GM19099 (cell line): ENCODE measurements at regions not wholly inside any gene's neighbourhood (a gene's known extent, or its start where the extent isn't known, plus 50 kb on each side); places are given as distances from the start of the nearest gene placed in this dataset.

Experiments used
- POLR2A ChIP-seq: IDR thresholded peaks from 3 replicates; pipeline ENCODE4 v1.6.1; 2011; ENCODE audit warnings: low read depth; ENCODE audit not compliant: insufficient read length; ENCODE audit errors: extremely low read depth

DNA sequence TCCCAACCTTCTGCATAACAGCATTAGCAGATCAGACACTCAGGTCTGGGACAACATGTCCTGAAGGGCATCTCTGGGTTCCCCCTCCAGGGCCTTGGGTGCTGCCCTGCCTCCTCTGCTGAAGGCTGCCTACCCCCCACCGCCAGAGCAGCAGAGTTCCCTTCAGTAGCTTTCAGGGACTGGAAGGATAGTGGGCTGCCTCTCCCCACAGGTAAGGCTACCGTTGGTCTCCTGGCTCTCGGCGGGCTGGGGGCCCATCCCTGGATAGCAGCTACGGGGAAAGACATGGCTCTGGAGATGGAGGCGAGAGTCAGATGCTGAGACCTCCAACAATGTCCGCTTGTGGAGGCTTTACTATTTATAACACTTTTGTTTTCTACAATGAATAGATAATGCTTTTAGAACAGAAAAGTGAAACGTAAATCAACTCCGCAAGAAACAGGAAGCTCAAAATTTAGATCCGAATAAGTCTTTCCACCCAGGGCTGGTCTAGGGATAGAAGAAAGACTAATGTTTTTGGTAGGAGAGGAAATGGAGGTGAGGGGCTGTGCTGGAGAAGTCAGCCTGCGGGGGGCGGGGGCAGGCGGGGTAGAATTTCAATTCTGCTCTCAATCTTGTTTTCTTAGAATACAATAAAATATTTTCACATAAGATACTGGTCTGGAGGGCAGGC, 58.4 kb downstream of the ARL4C start:
- no peak for TF ChIP-seq POLR2A

DNA sequence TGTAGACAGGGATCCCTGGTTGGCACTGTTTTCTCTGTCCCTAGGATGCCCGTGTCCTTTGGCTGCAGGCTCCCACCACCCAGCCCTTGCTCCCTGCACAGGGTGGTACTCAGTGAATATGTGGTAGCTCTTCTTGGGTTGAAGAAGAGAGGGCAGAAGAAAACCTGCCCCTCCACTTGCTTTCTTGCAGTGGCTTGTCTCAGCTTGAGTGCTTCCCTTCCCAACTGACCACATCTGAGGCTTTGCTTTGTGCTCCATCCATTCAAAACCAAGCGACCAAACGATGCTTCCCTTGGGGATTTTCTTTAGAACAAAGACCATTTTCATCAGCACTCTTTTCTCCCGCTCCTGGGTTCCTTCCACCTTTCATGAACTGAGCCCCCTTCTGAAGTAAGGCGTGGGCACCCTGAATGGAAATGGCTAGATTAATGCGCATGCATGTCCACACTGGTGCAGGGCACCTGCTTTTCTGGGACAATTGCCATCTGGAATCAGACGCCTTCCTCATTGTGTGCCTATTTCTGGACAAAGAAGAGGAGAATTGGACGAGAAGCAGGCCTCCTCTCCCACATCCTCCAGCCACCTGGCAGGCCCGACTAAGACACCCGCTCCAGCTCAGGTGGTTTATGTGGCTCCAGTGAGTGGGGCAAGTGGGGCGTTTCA, 59.1 kb downstream of the ARL4C start:
- no peak for TF ChIP-seq POLR2A

DNA sequence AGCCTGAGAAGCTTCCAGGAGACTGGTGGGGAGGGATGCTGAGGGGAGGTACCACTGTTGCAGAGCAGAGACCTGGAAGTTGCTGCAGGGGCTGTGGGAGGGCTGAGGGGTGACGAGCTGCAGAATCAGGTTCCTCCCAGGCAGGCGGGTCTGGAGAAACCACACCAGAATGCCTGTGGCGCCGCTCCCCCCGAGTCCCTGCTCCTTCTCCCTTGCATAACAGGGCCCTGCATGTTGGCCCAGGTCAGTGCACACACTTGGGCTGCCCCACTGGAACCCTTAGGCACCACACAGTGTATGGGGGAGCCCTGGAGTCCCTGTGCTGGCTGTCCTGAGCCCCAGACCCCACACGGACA, 60.4 kb downstream of the ARL4C start:
- no peak for TF ChIP-seq POLR2A

DNA sequence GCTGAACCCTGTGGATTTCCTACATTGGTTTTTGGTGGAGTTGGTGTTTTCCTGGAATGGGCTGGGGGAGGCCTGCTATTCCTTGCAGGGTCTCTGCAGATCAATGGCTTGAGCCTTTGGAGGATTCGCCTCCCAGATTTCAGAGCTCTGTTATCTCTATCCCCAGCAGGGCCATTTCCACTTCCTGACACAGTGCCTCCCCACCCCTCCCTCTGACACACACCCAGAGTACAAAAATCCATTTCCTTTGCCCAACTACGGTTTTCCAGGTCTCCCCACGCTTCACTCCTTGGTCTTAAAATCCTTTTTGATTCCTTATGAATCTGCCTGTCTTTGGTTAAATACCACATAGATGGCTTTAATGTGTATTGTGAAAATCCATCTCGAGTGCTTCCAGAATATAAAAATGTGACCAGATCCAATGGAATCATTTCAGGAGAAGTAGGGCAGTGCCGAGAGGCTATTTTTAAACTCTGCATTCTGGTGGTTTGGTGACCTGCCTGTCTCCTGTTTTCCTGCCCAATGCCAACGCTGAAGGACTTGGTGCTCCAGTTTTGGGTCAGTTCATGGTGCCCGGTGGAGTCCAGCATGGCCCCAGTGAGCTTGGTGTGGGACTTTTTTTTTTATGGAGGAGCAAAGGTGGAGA, 60.9 kb downstream of the ARL4C start:
- no peak for TF ChIP-seq POLR2A

DNA sequence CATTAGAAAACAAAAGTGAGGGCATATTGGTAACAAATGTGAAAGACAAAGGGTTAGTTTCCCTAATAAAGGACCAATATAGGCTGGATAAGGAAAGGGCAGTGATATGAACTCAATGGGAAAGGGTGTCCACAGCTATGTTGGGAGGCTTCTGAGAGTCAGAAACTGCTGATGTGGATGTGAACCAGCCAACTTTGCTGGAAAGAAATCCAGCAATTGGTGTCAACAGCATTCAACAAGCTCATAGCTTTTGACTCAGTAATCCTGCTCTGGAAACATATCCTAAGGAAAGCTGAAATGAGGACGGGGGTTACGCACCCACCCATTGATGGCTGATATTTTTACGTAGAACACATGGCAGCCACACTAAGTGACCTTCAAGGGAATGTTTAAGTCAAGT, 63.7 kb downstream of the ARL4C start:
- no peak for TF ChIP-seq POLR2A

DNA sequence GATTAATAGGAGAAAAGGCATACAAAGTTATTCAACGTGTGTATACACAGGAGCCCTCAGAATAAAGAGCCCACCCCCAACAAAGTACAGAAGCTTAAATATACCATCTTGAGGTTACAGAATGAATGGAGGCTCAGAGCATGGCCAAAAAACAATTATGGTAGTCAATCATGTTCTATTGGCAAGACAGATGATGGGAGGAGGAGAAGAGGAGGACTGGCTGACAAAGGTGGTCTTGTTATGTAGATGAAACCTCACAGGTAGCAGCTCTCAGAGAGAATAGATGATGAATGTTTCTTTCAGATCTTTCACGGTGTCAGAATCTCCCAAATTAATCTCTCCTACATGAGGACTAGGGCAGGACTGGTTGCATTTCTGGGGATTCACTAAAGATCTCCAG, 66.0 kb downstream of the ARL4C start:
- no peak for TF ChIP-seq POLR2A

DNA sequence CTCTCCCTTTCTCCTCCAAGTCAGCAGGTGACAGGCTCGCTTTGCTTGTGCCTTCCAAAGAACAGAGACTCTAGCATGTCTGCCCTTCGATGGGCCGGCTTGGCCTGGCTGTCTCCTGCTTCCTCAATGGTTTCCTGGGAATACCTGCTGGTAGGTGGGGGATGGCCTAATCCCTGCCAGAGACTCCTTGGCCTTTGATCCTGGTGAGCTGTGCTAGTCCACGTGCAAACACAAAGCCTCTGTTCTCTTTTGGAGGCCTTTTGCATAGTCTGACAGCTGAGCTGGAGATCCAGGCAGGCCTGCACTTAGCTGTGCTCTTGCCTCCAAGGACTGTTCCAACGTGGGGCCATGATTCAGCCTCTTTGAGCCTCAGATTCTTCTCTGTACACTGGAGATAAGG, 67.6 kb downstream of the ARL4C start:
- no peak for TF ChIP-seq POLR2A

DNA sequence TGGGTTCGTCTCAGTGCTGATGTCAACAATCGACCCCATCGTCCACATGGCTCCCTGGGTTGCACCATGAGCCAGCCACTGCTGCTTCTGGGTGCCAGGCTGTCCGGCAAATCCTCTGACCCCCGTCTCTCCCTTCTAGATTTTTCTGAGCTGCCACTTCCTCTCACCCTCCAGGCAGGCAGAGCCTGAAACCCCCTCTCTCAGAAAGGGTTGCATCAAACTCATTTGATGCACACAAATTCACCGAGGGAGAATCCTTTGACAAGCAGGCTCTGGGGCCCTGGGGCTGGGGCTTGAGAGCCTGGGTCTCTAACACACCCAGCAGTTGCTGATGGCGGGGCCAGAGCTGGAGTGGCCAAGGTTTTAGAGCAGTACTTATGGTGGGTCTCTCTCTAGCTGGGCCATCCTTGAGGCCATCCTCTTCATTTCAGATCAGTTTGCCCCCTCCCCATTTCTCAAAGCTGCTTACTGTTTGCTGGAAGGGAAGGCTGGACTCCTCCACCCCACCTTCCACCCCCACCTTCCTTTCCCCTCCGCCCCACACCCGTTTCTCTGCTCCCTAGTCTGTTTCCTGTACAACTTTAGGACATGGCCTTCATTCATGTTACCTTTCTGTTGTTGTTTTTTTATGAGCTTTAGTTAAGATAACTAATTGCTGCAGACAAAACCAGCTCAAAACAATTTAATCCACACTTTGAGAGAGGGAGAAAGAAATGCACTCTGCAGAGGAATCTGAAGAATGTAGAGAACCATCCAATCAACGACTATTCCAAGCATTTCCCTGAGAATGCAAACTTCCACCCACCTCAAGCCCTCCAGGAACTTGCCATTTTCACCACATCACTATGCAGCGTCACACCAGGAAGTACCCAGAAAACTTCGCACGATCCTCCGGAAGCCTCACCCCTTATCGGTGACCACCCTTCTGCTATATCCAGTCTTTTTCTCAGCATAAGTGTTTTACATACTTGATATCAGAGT, 69.5 kb downstream of the ARL4C start:
- TF ChIP-seq POLR2A, result no peak

DNA sequence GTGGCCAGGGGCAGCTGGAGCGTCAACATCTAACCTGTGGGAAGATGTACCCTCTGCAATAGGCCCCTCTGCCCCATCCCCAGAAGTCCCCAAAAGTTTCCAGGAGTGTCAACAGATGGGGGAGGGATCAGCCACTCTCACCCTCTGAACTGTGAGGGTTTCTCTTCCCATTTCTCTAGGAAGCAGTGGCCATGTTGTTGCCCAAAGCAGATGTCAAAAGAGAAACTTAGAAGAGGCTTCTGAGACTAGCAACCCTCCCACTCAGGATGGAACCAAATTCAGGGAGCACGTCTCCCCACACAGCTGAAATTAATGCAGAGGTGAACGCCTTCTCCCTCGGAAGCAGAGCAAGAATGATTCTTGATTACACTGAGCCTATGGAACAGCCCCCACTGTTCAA, 70.3 kb downstream of the ARL4C start:
- no peak for TF ChIP-seq POLR2A

DNA sequence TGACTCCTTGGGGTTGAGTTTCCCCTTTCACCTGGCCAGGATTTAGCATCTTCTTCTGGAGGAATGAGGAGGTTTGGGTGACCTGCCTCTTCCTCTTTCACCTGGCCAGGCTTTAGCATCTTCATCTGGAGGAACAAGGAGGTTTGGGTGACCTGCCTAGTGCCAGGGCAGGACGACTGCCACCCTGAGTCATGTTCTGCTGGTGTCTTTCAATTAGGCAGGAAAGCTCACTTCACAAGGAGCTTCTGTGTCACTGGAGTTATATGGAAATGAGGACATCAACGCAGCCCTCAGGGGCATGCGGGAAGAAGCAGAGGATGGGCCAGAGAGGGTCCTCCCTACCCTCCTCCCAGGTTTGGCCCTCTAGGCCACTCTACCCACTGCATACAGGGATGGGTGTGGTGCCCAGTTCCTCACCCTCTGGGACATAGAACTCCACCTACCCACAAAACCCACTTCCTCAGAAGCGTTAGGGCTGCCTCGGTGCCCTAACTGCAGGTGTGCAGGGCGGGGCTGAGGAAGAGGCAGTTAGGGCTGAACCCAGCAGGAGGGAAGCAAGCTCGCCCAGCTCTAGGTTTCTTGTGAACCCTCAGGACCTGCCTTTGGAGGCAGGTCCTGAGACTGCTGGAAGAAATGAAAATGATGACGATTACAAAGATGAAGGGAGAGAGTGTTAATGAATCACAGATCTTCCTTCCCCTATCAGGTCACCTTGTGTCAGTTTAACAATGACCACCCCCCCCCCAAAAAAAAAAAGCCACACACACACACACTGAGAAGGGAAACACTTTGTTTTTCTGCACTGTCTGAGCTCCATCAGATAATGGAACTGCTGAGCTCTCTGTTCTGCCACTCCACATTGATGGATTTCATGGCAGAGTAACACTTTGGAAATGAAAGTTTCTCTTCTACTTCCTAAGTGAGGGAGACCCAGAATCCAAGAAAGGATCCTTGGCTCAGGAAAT, 71.0 kb downstream of the ARL4C start:
- peak; percentile 37 for TF ChIP-seq POLR2A

DNA sequence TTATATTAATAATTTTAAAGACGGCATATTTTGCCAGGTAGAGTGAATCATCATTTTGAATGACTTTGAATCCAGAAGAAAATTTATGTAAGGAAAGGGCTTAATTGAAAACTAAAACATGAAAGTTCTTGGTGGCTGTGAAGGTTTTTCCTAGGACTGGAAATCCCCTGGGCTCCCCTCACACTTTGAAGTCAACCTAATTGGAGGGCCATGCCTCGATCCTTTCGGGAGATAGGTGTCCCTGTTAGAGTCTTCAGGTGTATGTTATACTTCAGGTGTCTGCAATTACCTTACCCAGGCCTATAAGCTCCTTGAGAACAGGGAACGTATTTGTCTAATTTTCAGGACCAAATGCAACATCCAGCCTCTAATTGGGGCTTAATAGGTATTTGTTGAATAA, 73.0 kb downstream of the ARL4C start:
- TF ChIP-seq POLR2A, result no peak

DNA sequence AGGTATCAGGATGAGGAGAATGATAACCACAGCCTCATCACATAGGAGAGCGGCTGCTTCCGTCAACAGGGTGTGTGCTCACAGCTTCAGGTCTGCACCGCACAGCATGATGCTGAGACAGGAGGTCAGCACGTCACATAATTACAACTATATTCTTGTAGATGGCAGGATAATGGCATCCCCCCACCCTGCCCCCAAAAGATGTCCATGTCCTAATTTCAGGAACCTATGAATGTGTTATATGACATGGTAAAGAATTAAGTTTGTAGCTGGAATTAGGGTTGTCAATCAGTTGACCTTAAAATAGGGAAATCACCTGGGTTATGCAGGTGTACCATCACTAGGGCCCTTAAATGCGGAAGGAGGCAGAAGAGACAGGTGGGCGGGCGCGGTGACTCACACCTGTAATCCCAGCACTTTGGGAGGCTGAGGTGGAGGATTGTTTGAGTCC, 73.9 kb downstream of the ARL4C start:
- TF ChIP-seq POLR2A, result no peak

DNA sequence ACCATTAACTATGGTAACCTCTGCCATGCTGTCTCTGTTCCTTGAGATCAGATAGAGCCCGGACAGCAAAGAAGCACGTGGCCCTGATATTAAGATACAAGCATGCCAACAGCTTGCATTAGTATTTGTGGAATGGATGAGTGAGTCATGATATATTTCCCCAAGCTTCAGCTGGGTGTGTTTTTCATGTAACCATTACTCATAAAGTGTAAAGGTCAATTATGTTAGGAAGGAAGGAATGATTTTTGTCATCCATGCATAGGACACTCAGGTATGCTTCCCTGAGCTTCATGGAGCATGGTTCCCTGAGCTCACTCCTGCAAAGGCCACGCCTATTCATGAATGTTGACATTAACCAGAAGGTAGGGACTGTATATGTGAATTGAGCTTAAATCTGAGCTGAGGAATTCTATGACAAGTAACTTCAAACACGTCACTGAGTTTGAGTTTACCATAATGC, 74.6 kb downstream of the ARL4C start:
- TF ChIP-seq POLR2A, result no peak

DNA sequence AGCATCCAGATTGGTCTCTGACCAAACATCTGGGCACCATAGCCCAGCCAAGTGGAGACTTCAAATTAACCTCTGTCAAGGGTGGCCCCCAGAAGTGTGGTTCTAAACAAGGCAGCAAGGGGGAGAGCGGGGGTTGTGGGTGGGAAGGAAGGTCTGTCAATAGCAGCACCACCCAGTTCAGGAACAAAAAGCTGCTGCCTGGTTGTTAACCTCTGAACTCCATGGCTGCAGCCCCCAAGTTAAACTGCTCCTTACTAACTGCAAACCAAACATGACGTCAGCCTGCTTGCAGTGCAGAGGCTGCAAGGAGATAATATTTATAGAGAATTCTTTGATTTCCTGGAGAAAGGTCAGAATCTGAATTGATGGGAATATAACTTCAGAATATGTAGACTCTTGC, 76.5 kb downstream of the ARL4C start:
- TF ChIP-seq POLR2A, result no peak
